ENCODE measurements at regions not wholly inside any gene's neighbourhood (a gene's known extent, or its start where the extent isn't known, plus 50 kb on each side); places are given as distances from the start of the nearest gene placed in this dataset.

- no peak overlapping the region for H3K4me3 ChIP-seq (ENCODE audit: low read length)
- TF ChIP-seq, protein P1, sequence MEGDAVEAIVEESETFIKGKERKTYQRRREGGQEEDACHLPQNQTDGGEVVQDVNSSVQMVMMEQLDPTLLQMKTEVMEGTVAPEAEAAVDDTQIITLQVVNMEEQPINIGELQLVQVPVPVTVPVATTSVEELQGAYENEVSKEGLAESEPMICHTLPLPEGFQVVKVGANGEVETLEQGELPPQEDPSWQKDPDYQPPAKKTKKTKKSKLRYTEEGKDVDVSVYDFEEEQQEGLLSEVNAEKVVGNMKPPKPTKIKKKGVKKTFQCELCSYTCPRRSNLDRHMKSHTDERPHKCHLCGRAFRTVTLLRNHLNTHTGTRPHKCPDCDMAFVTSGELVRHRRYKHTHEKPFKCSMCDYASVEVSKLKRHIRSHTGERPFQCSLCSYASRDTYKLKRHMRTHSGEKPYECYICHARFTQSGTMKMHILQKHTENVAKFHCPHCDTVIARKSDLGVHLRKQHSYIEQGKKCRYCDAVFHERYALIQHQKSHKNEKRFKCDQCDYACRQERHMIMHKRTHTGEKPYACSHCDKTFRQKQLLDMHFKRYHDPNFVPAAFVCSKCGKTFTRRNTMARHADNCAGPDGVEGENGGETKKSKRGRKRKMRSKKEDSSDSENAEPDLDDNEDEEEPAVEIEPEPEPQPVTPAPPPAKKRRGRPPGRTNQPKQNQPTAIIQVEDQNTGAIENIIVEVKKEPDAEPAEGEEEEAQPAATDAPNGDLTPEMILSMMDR (conservative IDR thresholded peaks at IDR 0.05; ENCODE audit: low read length), result no peak
Measured at GRCh38 chr4:103324811-103325210, 126.7 kb upstream of the CENPE start.

DNA sequence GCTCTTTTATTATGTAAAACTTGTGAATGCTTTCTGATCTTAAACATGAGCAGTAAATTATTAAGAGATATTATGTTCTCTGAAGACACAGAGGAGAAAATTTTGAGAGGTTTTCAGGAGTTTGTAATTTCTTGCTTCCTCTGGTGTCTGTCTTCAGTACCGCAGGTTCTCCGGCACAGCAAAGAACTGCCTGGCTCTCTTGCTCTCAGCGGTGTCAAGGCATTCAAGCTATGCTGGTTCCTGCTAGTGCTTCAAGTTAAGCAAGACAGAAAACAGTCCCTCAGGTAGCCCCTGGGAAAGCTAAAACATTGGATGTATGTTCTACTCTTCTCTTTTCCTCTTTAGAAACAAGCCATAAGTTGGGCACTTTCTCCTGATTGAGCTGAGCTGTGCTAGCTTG, 120.2 kb upstream of the CENPE start:
- TF ChIP-seq, protein P1 (conservative IDR thresholded peaks at IDR 0.05; ENCODE audit: low read length), result no peak
- no peak for DNase-seq (ENCODE audit: low read depth)
- H3K4me3 ChIP-seq (ENCODE audit: low read length), result no peak overlapping the region

More at GRCh38 chr4:103324811-103325210, 126.7 kb upstream of the CENPE start:
- DNase-seq (ENCODE audit: low read depth), result no peak

- no peak for DNase-seq (ENCODE audit: low read depth)
- H3K4me3 ChIP-seq (ENCODE audit: low read length), result no peak overlapping the region
- TF ChIP-seq, protein P1 (conservative IDR thresholded peaks at IDR 0.05; ENCODE audit: low read length), result no peak
Measured at GRCh38 chr4:103308248-103308561, 110.1 kb upstream of the CENPE start.

- no peak overlapping the region for H3K4me3 ChIP-seq (ENCODE audit: low read length)
- no peak for DNase-seq (ENCODE audit: low read depth)
- TF ChIP-seq, protein P1 (conservative IDR thresholded peaks at IDR 0.05; ENCODE audit: low read length), result no peak
Measured at GRCh38 chr4:103307453-103308247, 109.5 kb upstream of the CENPE start.

- DNase-seq (ENCODE audit: low read depth), result no peak
- TF ChIP-seq, protein P1 (conservative IDR thresholded peaks at IDR 0.05; ENCODE audit: low read length), result no peak
- H3K4me3 ChIP-seq (ENCODE audit: low read length), result no peak overlapping the region
Measured at GRCh38 chr4:103306870-103307375, 108.8 kb upstream of the CENPE start.

- TF ChIP-seq, protein P1 (conservative IDR thresholded peaks at IDR 0.05; ENCODE audit: low read length), result no peak
- no peak for DNase-seq (ENCODE audit: low read depth)
- H3K4me3 ChIP-seq (ENCODE audit: low read length), result no peak overlapping the region
Measured at GRCh38 chr4:103305355-103305754, 107.2 kb upstream of the CENPE start.

GRCh38 chr4:103303011-103303410, 104.9 kb upstream of the CENPE start:
- no peak overlapping the region for H3K4me3 ChIP-seq (ENCODE audit: low read length)
- DNase-seq (ENCODE audit: low read depth), result no peak
- TF ChIP-seq, protein P1 (conservative IDR thresholded peaks at IDR 0.05; ENCODE audit: low read length), result no peak
